Testis (tissue), 2 donors: ENCODE measurements at regions not wholly inside any gene's neighbourhood (a gene's known extent, or its start where the extent isn't known, plus 50 kb on each side); places are given as distances from the start of the nearest gene placed in this dataset.

Experiments used
- CTCF ChIP-seq, 3 experiments: fragments of 450-650 bp in 2 of 3; fragments of 200-600 bp in 1 of 3; sonication (generic) in 1 of 3; IDR thresholded peaks; one replicate each; pipeline ENCODE4 v1.5.1; 2016 to 2019; ENCODE audit warnings: antibody characterized with exemption in 3 of 3, mild to moderate bottlenecking in 2 of 3, moderate library complexity in 1 of 3
- POLR2A ChIP-seq: fragments of 450-650 bp; IDR thresholded peaks from one replicate; pipeline ENCODE4 v1.6.1; 2017; ENCODE audit warnings: antibody characterized with exemption, mild to moderate bottlenecking, moderate library complexity

- TF ChIP-seq POLR2A, result no peak
- TF ChIP-seq CTCF (IDR thresholded peaks at IDR 0.05), result no peak
Measured at GRCh38 chr11:97336064-97336463, 946.3 kb downstream of the JRKL start.
